HepG2 (cell line): ENCODE measurements at regions not wholly inside any gene's neighbourhood (a gene's known extent, or its start where the extent isn't known, plus 50 kb on each side); places are given as distances from the start of the nearest gene placed in this dataset.

ENCODE experiments used
- ATAC-seq: fragments of 200-7000 bp; cut with Tn5 transposase; 3 replicates; pipeline ENCODE4 v1.9.1; 2020; ENCODE audit warnings: mild to moderate bottlenecking, moderate library complexity
- BruUV-seq: library from RNA; stranded (reverse); fragments of 400-500 nt; replicated peaks from 2 replicates; lab custom pipeline; 2021; lab: Mats Ljungman, UMichigan
- CTCF ChIA-PET: fragments of 300-600 bp; formaldehyde crosslinking; extraction: SDS; loops from one replicate; lab custom pipeline; 2021; ENCODE audit warnings: low total read pairs, inconsistent platforms, low intra/inter-chr PET ratio; lab: Yijun Ruan, JAX
- POLR2A ChIA-PET: fragments of 350-600 bp; sonication (Branson Sonifier 250); formaldehyde crosslinking; loops from one replicate; lab custom pipeline; 2020; ENCODE audit warnings: antibody characterized with exemption, inconsistent platforms; lab: Yijun Ruan, JAX
- DNase-seq: peaks from one replicate; pipeline ENCODE4 v3.0.0-alpha.2; 2015; ENCODE audit warnings: low spot score
- FAIRE-seq: peaks from 3 replicates; lab custom pipeline; 2011; peaks lifted over from hg19 to GRCh38; lab: Jason Lieb, UNC
- H2AFZ ChIP-seq: one replicate; pipeline ENCODE4 v1.6.1; 2011; ENCODE audit warnings: low read length, inconsistent platforms
- H3K27ac ChIP-seq: fragments of 300-600 bp; 3 replicates; pipeline ENCODE4 v1.8.0; 2011; ENCODE audit warnings: mixed run types, mild to moderate bottlenecking, mixed read lengths, low read length, inconsistent platforms; ENCODE audit not compliant: insufficient read depth; ENCODE audit errors: extremely low read length
- H3K27me3 ChIP-seq, 2 experiments: fragments of 200-600 bp in 1 of 2; 2 replicates in 1 of 2; 3 replicates in 1 of 2; pipeline versions ENCODE4 v1.6.0 to v1.8.0; 2011; ENCODE audit warnings: low read length in 2 of 2, mild to moderate bottlenecking in 2 of 2, moderate library complexity in 2 of 2, inconsistent platforms in 1 of 2; ENCODE audit not compliant: insufficient read depth in 2 of 2, control insufficient read depth in 1 of 2
- H3K36me3 ChIP-seq, 2 experiments: fragments of 200-600 bp in 1 of 2; replicated peaks in 1 of 2; 2 replicates in 1 of 2; 3 replicates in 1 of 2; pipeline versions ENCODE4 v1.5.1 to v1.8.0; 2011; ENCODE audit warnings: low read length in 2 of 2, inconsistent platforms in 1 of 2; ENCODE audit not compliant: insufficient read depth in 2 of 2, control insufficient read depth in 1 of 2
- H3K4me1 ChIP-seq: 2 replicates; pipeline ENCODE4 v1.5.1; 2012; ENCODE audit warnings: low read length, inconsistent platforms; ENCODE audit not compliant: insufficient read depth
- H3K4me2 ChIP-seq: 2 replicates; pipeline ENCODE4 v1.6.0; 2011; ENCODE audit warnings: low read depth, low read length, inconsistent platforms
- H3K4me3 ChIP-seq, 3 experiments: fragments of 200-600 bp in 1 of 3; sonication (generic), shearing (Covaris generic) in 1 of 3; replicated peaks in 1 of 3; 2 replicates each; pipeline ENCODE4 v1.5.1; 2011 to 2016; ENCODE audit warnings: low read length in 3 of 3, inconsistent platforms in 2 of 3, low read depth in 2 of 3, mild to moderate bottlenecking in 2 of 3, control low read depth in 1 of 3, mixed read lengths in 1 of 3; ENCODE audit not compliant: insufficient read depth in 1 of 3
- H3K79me2 ChIP-seq: one replicate; pipeline ENCODE4 v1.6.1; 2011; ENCODE audit warnings: low read length, inconsistent platforms; ENCODE audit not compliant: insufficient read depth
- H3K9ac ChIP-seq: 2 replicates; pipeline ENCODE4 v1.6.0; 2011; ENCODE audit warnings: mild to moderate bottlenecking, low read depth, low read length, inconsistent platforms; ENCODE audit not compliant: insufficient read depth
- H3K9me3 ChIP-seq: 2 replicates; pipeline ENCODE4 v1.5.1; 2012; ENCODE audit warnings: mild to moderate bottlenecking, low read length
- H4K20me1 ChIP-seq: 2 replicates; pipeline ENCODE4 v1.6.0; 2011; ENCODE audit warnings: inconsistent platforms, mild to moderate bottlenecking, low read length, moderate library complexity; ENCODE audit not compliant: insufficient read depth
- BRD4 ChIP-seq: sonication (generic); formaldehyde crosslinking; IDR thresholded peaks from 2 replicates; pipeline ENCODE4 v1.4.0; 2020; ENCODE audit warnings: missing genetic modification reagents
- GTF3A ChIP-seq: sonication (generic); formaldehyde crosslinking; conservative IDR thresholded peaks from 2 replicates; pipeline ENCODE4 v1.4.0; 2020; ENCODE audit warnings: mild to moderate bottlenecking, missing genetic modification reagents
- MTA1 ChIP-seq: sonication (generic); formaldehyde crosslinking; IDR thresholded peaks from 2 replicates; pipeline ENCODE4 v1.4.0; 2020; ENCODE audit warnings: missing genetic modification reagents, mild to moderate bottlenecking, borderline replicate concordance
- MYC ChIP-seq: sonication (generic); formaldehyde crosslinking; IDR thresholded peaks from 2 replicates; pipeline ENCODE4 v1.9.0; 2021; ENCODE audit warnings: missing genetic modification reagents, borderline replicate concordance
- NBN ChIP-seq: fragments of 450-650 bp; conservative IDR thresholded peaks from 2 replicates; pipeline ENCODE4 v1.6.1; 2017
- NR0B2 ChIP-seq: sonication (generic); formaldehyde crosslinking; IDR thresholded peaks from 2 replicates; pipeline ENCODE4 v1.4.0; 2020; ENCODE audit warnings: mild to moderate bottlenecking, missing genetic modification reagents
- PTBP1 ChIP-seq: fragments of 200-400 bp; formaldehyde crosslinking; IDR thresholded peaks from 2 replicates; pipeline ENCODE4 v1.6.1; 2018; ENCODE audit warnings: low read length, low read depth; ENCODE audit not compliant: poor library complexity, severe bottlenecking
- RBAK ChIP-seq: sonication (generic); formaldehyde crosslinking; IDR thresholded peaks from 2 replicates; pipeline ENCODE4 v1.5.1; 2020; ENCODE audit warnings: mild to moderate bottlenecking, missing genetic modification reagents
- ZIK1 ChIP-seq: sonication (generic); formaldehyde crosslinking; IDR thresholded peaks from 2 replicates; pipeline ENCODE4 v1.5.0; 2020; ENCODE audit warnings: mild to moderate bottlenecking, low read depth, missing genetic modification reagents, borderline replicate concordance
- ZNF564 ChIP-seq: sonication (generic); formaldehyde crosslinking; IDR thresholded peaks from 2 replicates; pipeline ENCODE4 v1.8.1; 2023; ENCODE audit warnings: mild to moderate bottlenecking, missing genetic modification reagents
- WGBS: methylation state at CpG from one replicate; pipeline ENCODE4 v1.1.6; 2017; ENCODE audit warnings: low lambda C conversion rate; 5-methylcytosine and 5-hydroxymethylcytosine counted together
- in situ Hi-C: cut with HindIII; loops from 2 replicates; pipeline ENCODE4 v1.10.0; 2017; ENCODE audit warnings: low pct_unique_long_range_greater_than_20kb; ENCODE audit not compliant: extremely low pct_ligation_motif_present
- intact Hi-C: fragments of 100-400 bp; cut with micrococcal nuclease; formaldehyde crosslinking; loops from one replicate; pipeline ENCODE4 v1.10.0; 2022; ENCODE audit not compliant: unreplicated experiment
- TF ChIP-seq, protein P1 (sequence below): sonication (generic); formaldehyde crosslinking; IDR thresholded peaks from 2 replicates; pipeline ENCODE4 v1.8.0; 2023; ENCODE audit warnings: mild to moderate bottlenecking, missing genetic modification reagents
- TF ChIP-seq, protein P2 (sequence below): sonication (generic); formaldehyde crosslinking; IDR thresholded peaks from 2 replicates; pipeline ENCODE4 v1.5.0; 2020; ENCODE audit warnings: missing genetic modification reagents
- TF ChIP-seq, protein P3 (sequence below): IDR thresholded peaks from 2 replicates; pipeline ENCODE4 v1.6.1; 2016
- TF ChIP-seq, protein P4 (sequence below): sonication (generic); formaldehyde crosslinking; IDR thresholded peaks from 2 replicates; pipeline ENCODE4 v1.5.0; 2020; ENCODE audit warnings: missing genetic modification reagents

DNA sequence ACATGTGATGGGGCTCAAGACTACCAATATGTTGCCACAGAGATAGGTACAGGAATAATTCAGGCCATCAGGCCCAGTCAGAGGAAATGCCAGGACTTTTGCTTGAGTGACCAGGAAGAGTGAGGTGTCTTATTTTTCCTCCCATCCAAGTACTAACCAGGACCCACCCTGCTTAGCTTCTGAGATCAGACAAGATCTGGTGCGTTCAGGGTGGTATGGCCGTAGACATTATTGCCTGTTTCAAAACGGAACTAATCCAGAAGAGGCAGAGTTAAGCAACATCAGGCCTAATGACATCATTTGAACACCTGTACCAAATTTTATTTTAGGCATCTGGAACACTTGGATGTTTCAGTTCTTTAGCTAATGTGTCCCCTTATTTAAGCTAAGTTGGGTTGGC lies 205.5 kb upstream of the POU2AF2 start:
- Histone ChIP-seq H3K4me1 (no peaks in the 10 kb centered on the region), H3K9me3 (no peaks in the 10 kb centered on the region), H2AFZ (no peak overlapping the region), H3K79me2 (no peaks in the 10 kb centered on the region), H3K9ac (no peak overlapping the region), H3K27me3 (peaks cover 0 to 3% of the 10 kb centered on the region in 2 experiments; a peak in 1 of 5 replicates), H3K27ac (no peak overlapping the region)
- BruUV-seq, result no TSS peak
- no peak for DNase-seq
- no peak for FAIRE-seq
- 0% methylated on average over 3 of the region's 3 CpGs for WGBS
- TF ChIP-seq, protein P1, sequence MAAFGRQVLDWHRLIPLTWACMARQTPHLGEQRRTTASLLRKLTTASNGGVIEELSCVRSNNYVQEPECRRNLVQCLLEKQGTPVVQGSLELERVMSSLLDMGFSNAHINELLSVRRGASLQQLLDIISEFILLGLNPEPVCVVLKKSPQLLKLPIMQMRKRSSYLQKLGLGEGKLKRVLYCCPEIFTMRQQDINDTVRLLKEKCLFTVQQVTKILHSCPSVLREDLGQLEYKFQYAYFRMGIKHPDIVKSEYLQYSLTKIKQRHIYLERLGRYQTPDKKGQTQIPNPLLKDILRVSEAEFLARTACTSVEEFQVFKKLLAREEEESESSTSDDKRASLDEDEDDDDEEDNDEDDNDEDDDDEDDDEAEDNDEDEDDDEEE (CRISPR knock-in tag), result no peak
- TF ChIP-seq ZIK1 (CRISPR knock-in tag) (no peak), GTF3A (CRISPR knock-in tag) (no peak), ZNF564 (CRISPR knock-in tag) (no peak), MYC (CRISPR knock-in tag) (no peak), NBN (no peak), NR0B2 (CRISPR knock-in tag) (no peak), RBAK (no peak), MTA1 (CRISPR knock-in tag) (no peak), BRD4 (CRISPR knock-in tag) (no peak), PTBP1 (no peak)
- TF ChIP-seq, protein P2, sequence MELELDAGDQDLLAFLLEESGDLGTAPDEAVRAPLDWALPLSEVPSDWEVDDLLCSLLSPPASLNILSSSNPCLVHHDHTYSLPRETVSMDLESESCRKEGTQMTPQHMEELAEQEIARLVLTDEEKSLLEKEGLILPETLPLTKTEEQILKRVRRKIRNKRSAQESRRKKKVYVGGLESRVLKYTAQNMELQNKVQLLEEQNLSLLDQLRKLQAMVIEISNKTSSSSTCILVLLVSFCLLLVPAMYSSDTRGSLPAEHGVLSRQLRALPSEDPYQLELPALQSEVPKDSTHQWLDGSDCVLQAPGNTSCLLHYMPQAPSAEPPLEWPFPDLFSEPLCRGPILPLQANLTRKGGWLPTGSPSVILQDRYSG, result no peak
- TF ChIP-seq, protein P3, sequence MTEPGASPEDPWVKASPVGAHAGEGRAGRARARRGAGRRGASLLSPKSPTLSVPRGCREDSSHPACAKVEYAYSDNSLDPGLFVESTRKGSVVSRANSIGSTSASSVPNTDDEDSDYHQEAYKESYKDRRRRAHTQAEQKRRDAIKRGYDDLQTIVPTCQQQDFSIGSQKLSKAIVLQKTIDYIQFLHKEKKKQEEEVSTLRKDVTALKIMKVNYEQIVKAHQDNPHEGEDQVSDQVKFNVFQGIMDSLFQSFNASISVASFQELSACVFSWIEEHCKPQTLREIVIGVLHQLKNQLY (CRISPR knock-in tag), result no peak
- TF ChIP-seq, protein P4, sequence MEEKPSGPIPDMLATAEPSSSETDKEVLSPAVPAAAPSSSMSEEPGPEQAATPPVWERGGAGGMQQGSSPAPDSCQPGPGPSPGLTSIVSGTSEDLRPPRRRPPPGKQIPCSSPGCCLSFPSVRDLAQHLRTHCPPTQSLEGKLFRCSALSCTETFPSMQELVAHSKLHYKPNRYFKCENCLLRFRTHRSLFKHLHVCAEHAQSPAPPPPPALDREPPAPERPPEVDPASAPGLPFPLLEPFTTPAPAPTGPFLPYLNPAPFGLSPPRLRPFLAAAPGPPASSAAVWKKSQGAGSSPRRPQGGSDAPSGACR (CRISPR knock-in tag), result no peak
- TF ChIP-seq, all 625 proteins: peak for 0
- ATAC-seq, result no peak
- in situ Hi-C loops (no loop called here), intact Hi-C loops (no loop called here)
- Histone ChIP-seq H3K4me2 (no peak overlapping the region), H4K20me1 (no peaks in the 10 kb centered on the region), H3K4me3 (no peak overlapping the region), H3K36me3 (no peaks in the 10 kb centered on the region)
- POLR2A ChIA-PET, result no interaction called here
- CTCF ChIA-PET, result no interaction called here
